VCaP (cell line): ENCODE measurements at regions not wholly inside any gene's neighbourhood (a gene's known extent, or its start where the extent isn't known, plus 50 kb on each side); places are given as distances from the start of the nearest gene placed in this dataset.
"Not testable (repeated sequence)": the region's sequence is repeated elsewhere in the genome, so short reads cannot be mapped to it uniquely, and the experiment has no call there.

Source experiments
- H3K27ac ChIP-seq: fragments of 450-650 bp; 2 replicates; pipeline ENCODE4 v1.5.1; 2017
- CTCF ChIP-seq: fragments of 450-650 bp; conservative IDR thresholded peaks from 2 replicates; pipeline ENCODE4 v1.5.1; 2017; ENCODE audit warnings: mild to moderate bottlenecking, moderate library complexity

GRCh38 chr19:27717825-27718224 lies 1495.1 kb downstream of the UQCRFS1 start:
- TF ChIP-seq CTCF: no peak
- no peak overlapping the region for H3K27ac ChIP-seq

- TF ChIP-seq CTCF: no peak
- H3K27ac ChIP-seq: no peak overlapping the region
Observed at GRCh38 chr19:27716922-27717321, 1496.0 kb downstream of the UQCRFS1 start.

- TF ChIP-seq CTCF: no peak
- no peak overlapping the region for H3K27ac ChIP-seq
Observed at GRCh38 chr19:27714857-27715256, 1498.1 kb downstream of the UQCRFS1 start.

GRCh38 chr19:27709496-27709895 lies 1503.5 kb downstream of the UQCRFS1 start:
- no peak for TF ChIP-seq CTCF
- H3K27ac ChIP-seq: no peak overlapping the region

- not testable (repeated sequence) for H3K27ac ChIP-seq
Observed at GRCh38 chr19:27708986-27709385, 1504.0 kb downstream of the UQCRFS1 start.

- H3K27ac ChIP-seq: not testable (repeated sequence)
Observed at GRCh38 chr19:27707026-27707425, 1505.9 kb downstream of the UQCRFS1 start.

- no peak for TF ChIP-seq CTCF
- no peak overlapping the region for H3K27ac ChIP-seq
Observed at GRCh38 chr19:27705896-27706295, 1507.1 kb downstream of the UQCRFS1 start.

- H3K27ac ChIP-seq: no peak overlapping the region
- no peak for TF ChIP-seq CTCF
Observed at GRCh38 chr19:27694361-27695055, 1518.4 kb downstream of the UQCRFS1 start.

GRCh38 chr19:27691991-27692390 lies 1521.0 kb downstream of the UQCRFS1 start:
- TF ChIP-seq CTCF: no peak
- no peak overlapping the region for H3K27ac ChIP-seq
